HCT116 (cell line): ENCODE measurements at regions not wholly inside any gene's neighbourhood (a gene's known extent, or its start where the extent isn't known, plus 50 kb on each side); places are given as distances from the start of the nearest gene placed in this dataset.

Experiments
- ATAC-seq: fragments of 200-7000 bp; cut with Tn5 transposase; 2 replicates; pipeline ENCODE4 v1.9.1; 2020; ENCODE audit warnings: mild to moderate bottlenecking, moderate library complexity
- BruUV-seq: library from RNA; stranded (reverse); fragments of 400-500 nt; replicated peaks from 2 replicates; lab custom pipeline; 2021; lab: Mats Ljungman, UMichigan
- CTCF ChIA-PET: fragments of 300-600 bp; sonication (Branson Sonifier 250); formaldehyde crosslinking; loops from one replicate; lab custom pipeline; 2021; ENCODE audit warnings: antibody characterized with exemption; lab: Charles Lee
- POLR2A ChIA-PET: fragments of 300-600, 350-600 bp; sonication (Branson Sonifier 250); formaldehyde crosslinking; loops from one replicate; lab custom pipeline; 2021; ENCODE audit warnings: antibody characterized with exemption; lab: Charles Lee
- RAD21 ChIA-PET, 2 experiments: fragments of 300-600 bp; sonication (Branson Sonifier 250); formaldehyde crosslinking; loops; one replicate each; lab custom pipeline; 2023; ENCODE audit warnings: low total read pairs in 2 of 2; ENCODE audit not compliant: uncharacterized antibody in 2 of 2, unreplicated experiment in 2 of 2, low non-redundant PET in 1 of 2; lab: Charles Lee
- DNase-seq: peaks from one replicate; pipeline ENCODE4 v3.0.0-alpha.2; 2010; ENCODE audit warnings: low read depth, low spot score
- H2AFZ ChIP-seq: fragments of 200-600 bp; shearing (Covaris generic), sonication (generic); 2 replicates; pipeline ENCODE4 v1.6.1; 2017; ENCODE audit warnings: low read depth, mixed run types, mixed read lengths, antibody characterized with exemption, low read length; ENCODE audit not compliant: poor library complexity, severe bottlenecking
- H3K27ac ChIP-seq: 2 replicates; pipeline ENCODE4 v1.5.1; 2012; ENCODE audit warnings: low read depth, low read length
- H3K27me3 ChIP-seq: fragments of 200-600 bp; sonication (generic); 2 replicates; pipeline ENCODE4 v1.6.1; 2016; ENCODE audit warnings: mixed run types, low read length, mixed read lengths; ENCODE audit not compliant: insufficient read depth
- H3K36me3 ChIP-seq, 2 experiments: fragments of 200-500 bp in 1 of 2; fragments of 200-600 bp in 1 of 2; sonication (Bioruptor generic) in 1 of 2; sonication (generic) in 1 of 2; 2 replicates each; pipeline versions ENCODE4 v1.5.1 to v1.6.1; 2014 to 2016; ENCODE audit warnings: low read length in 2 of 2, inconsistent platforms in 1 of 2, mixed read lengths in 1 of 2, mixed run types in 1 of 2; ENCODE audit not compliant: insufficient read depth in 2 of 2, control insufficient read depth in 1 of 2
- H3K4me1 ChIP-seq, 2 experiments: fragments of 200-600 bp in 1 of 2; sonication (generic) in 1 of 2; 2 replicates each; pipeline versions ENCODE4 v1.5.1 to v1.6.1; 2012 to 2017; ENCODE audit warnings: low read length in 2 of 2, inconsistent platforms in 1 of 2, mild to moderate bottlenecking in 1 of 2, mixed read lengths in 1 of 2, mixed run types in 1 of 2, moderate library complexity in 1 of 2; ENCODE audit not compliant: insufficient read depth in 2 of 2, control insufficient read depth in 1 of 2
- H3K4me2 ChIP-seq: fragments of 200-600 bp; sonication (generic); 2 replicates; pipeline ENCODE4 v1.6.1; 2017; ENCODE audit warnings: mixed run types, low read length, mixed read lengths
- H3K4me3 ChIP-seq, 2 experiments: fragments of 200-600 bp in 1 of 2; sonication (generic) in 1 of 2; replicated peaks in 1 of 2; 2 replicates each; pipeline ENCODE4 v1.5.1; 2011 to 2016; ENCODE audit warnings: low read length in 2 of 2, control low read depth in 1 of 2, low read depth in 1 of 2, mild to moderate bottlenecking in 1 of 2, mixed read lengths in 1 of 2, mixed run types in 1 of 2
- H3K79me2 ChIP-seq: fragments of 200-600 bp; sonication (generic); 2 replicates; pipeline ENCODE4 v1.6.1; 2017; ENCODE audit warnings: mild to moderate bottlenecking, mixed run types, low read length, moderate library complexity, mixed read lengths; ENCODE audit not compliant: insufficient read depth
- H3K9ac ChIP-seq: fragments of 200-600 bp; sonication (generic); 2 replicates; pipeline ENCODE4 v1.6.1; 2016; ENCODE audit warnings: low read length, mixed read lengths
- H3K9me2 ChIP-seq: fragments of 200-600 bp; sonication (generic), shearing (Covaris generic); 2 replicates; pipeline ENCODE4 v1.6.1; 2017; ENCODE audit warnings: mixed run types, mild to moderate bottlenecking, moderate library complexity; ENCODE audit not compliant: insufficient read depth
- H3K9me3 ChIP-seq, 2 experiments: fragments of 200-500 bp in 1 of 2; fragments of 200-600 bp in 1 of 2; sonication (Bioruptor generic) in 1 of 2; sonication (generic) in 1 of 2; 2 replicates each; pipeline ENCODE4 v1.6.1; 2014 to 2017; ENCODE audit warnings: low read length in 2 of 2, mixed read lengths in 2 of 2, inconsistent platforms in 1 of 2, low read depth in 1 of 2, mild to moderate bottlenecking in 1 of 2, mixed run types in 1 of 2, moderate library complexity in 1 of 2; ENCODE audit not compliant: control insufficient read depth in 1 of 2, insufficient read depth in 1 of 2
- H4K20me1 ChIP-seq: fragments of 200-600 bp; sonication (generic), shearing (Covaris generic); 2 replicates; pipeline ENCODE4 v1.6.1; 2017; ENCODE audit warnings: mixed run types, mild to moderate bottlenecking, moderate library complexity; ENCODE audit not compliant: insufficient read depth
- ATF3 ChIP-seq: IDR thresholded peaks from 2 replicates; pipeline ENCODE4 v1.6.1; 2012
- CBX3 ChIP-seq: IDR thresholded peaks from 2 replicates; pipeline ENCODE4 v1.6.1; 2012; ENCODE audit warnings: low read depth
- CEBPB ChIP-seq: IDR thresholded peaks from 2 replicates; pipeline ENCODE4 v1.6.1; 2012; ENCODE audit warnings: low read depth
- CTCF ChIP-seq, 3 experiments: fragments of 200-600 bp in 1 of 3; sonication (generic) in 1 of 3; IDR thresholded peaks in 2 of 3; conservative IDR thresholded peaks in 1 of 3; 2 replicates each; pipeline ENCODE4 v1.5.1; 2012 to 2017; ENCODE audit warnings: low read depth in 2 of 3, low read length in 2 of 3, antibody characterized with exemption in 1 of 3, borderline replicate concordance in 1 of 3, control low read depth in 1 of 3, mild to moderate bottlenecking in 1 of 3, mixed read lengths in 1 of 3, mixed run types in 1 of 3, moderate library complexity in 1 of 3; ENCODE audit not compliant: insufficient read depth in 1 of 3
- EGR1 ChIP-seq: IDR thresholded peaks from 2 replicates; pipeline ENCODE4 v1.6.1; 2012; ENCODE audit warnings: low read depth
- ELF1 ChIP-seq: IDR thresholded peaks from 2 replicates; pipeline ENCODE4 v1.6.1; 2012; ENCODE audit warnings: low read depth, borderline replicate concordance
- EZH2 ChIP-seq: fragments of 200-600 bp; sonication (generic); IDR thresholded peaks from 2 replicates; pipeline ENCODE4 v1.6.1; 2017; ENCODE audit warnings: antibody characterized with exemption, mixed run types
- EZH2phosphoT487 ChIP-seq: fragments of 200-600 bp; IDR thresholded peaks from 2 replicates; pipeline ENCODE4 v1.6.1; 2018; ENCODE audit warnings: antibody characterized with exemption, borderline replicate concordance
- FOSL1 ChIP-seq: IDR thresholded peaks from 2 replicates; pipeline ENCODE4 v1.6.1; 2012; ENCODE audit warnings: low read depth
- JUND ChIP-seq: IDR thresholded peaks from 2 replicates; pipeline ENCODE4 v1.6.1; 2012
- MAX ChIP-seq: IDR thresholded peaks from 2 replicates; pipeline ENCODE4 v1.6.1; 2012
- POLR2A ChIP-seq: IDR thresholded peaks from 2 replicates; pipeline ENCODE4 v1.7.0; 2011; ENCODE audit warnings: borderline replicate concordance; ENCODE audit not compliant: insufficient read depth, insufficient read length; ENCODE audit errors: extremely low read depth
- POLR2AphosphoS5 ChIP-seq: IDR thresholded peaks from 2 replicates; pipeline ENCODE4 v1.6.1; 2011; ENCODE audit warnings: mild to moderate bottlenecking, low read depth, low read length, moderate library complexity
- RAD21 ChIP-seq: IDR thresholded peaks from 2 replicates; pipeline ENCODE4 v1.6.1; 2012; ENCODE audit warnings: low read depth, mild to moderate bottlenecking
- REST ChIP-seq: IDR thresholded peaks from 2 replicates; pipeline ENCODE4 v1.6.1; 2012; ENCODE audit warnings: low read depth
- SIN3A ChIP-seq: IDR thresholded peaks from 2 replicates; pipeline ENCODE4 v1.6.1; 2012; ENCODE audit warnings: low read depth
- SP1 ChIP-seq: IDR thresholded peaks from 2 replicates; pipeline ENCODE4 v1.6.1; 2012; ENCODE audit warnings: low read depth
- YY1 ChIP-seq: IDR thresholded peaks from 2 replicates; pipeline ENCODE4 v1.6.1; 2011; ENCODE audit warnings: low read length, low read depth, moderate library complexity, mild to moderate bottlenecking; ENCODE audit not compliant: insufficient replicate concordance; ENCODE audit errors: extremely low read depth
- ZBTB33 ChIP-seq: IDR thresholded peaks from 2 replicates; pipeline ENCODE4 v1.6.1; 2011; ENCODE audit warnings: mild to moderate bottlenecking, low read length, moderate library complexity; ENCODE audit not compliant: insufficient replicate concordance; ENCODE audit errors: extremely low read depth
- ZFX ChIP-seq: fragments of 450-650 bp; IDR thresholded peaks from 2 replicates; pipeline ENCODE4 v1.6.1; 2017
- intact Hi-C: fragments of 100-400 bp; cut with micrococcal nuclease; formaldehyde crosslinking; loops from 2 replicates; pipeline ENCODE4 v1.10.0; 2022

DNA sequence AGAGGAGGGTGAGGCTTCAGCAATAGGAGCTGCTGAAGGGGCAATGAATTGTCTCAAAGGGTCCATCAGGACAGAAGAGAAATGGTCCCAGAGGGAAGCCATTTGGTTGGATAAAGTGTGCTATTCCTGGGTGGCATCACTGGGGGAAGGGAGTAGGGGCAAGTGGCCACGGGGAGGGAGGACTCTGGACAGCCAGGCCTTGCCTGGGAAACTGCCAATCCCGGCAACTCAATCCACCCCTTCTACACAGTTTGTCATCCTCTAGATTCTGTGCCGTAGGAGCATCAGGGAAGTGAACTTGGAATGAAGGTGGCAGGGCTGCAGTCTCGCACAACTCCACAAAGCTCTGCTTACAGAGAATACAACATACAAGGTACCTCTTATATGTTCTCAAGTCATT, 59.5 kb upstream of the RIPOR2 start:
- H3K79me2 ChIP-seq: no peaks in the 10 kb centered on the region
- no TSS peak for BruUV-seq
- no peak overlapping the region for H3K4me2 ChIP-seq
- ChIA-PET POLR2A (no interaction called here), CTCF (no interaction called here), RAD21 (no interaction called here)
- no peaks in the 10 kb centered on the region for H3K9me2 ChIP-seq
- no peak overlapping the region for H3K27ac ChIP-seq
- TF ChIP-seq ELF1: no peak
- TF ChIP-seq CEBPB: no peak
- TF ChIP-seq YY1: no peak
- no peak for TF ChIP-seq CBX3
- no peak for TF ChIP-seq POLR2AphosphoS5
- TF ChIP-seq ZFX: no peak
- TF ChIP-seq RAD21: no peak
- no peak for TF ChIP-seq ZBTB33
- no peak for TF ChIP-seq EZH2phosphoT487
- no peak for TF ChIP-seq JUND
- TF ChIP-seq MAX: no peak
- TF ChIP-seq ATF3: no peak
- TF ChIP-seq SIN3A: no peak
- TF ChIP-seq SP1: no peak
- no peak for TF ChIP-seq FOSL1
- no peak for TF ChIP-seq EGR1
- no peak for TF ChIP-seq EZH2
- TF ChIP-seq REST: no peak
- no peak for TF ChIP-seq CTCF (IDR thresholded peaks at IDR 0.05 in 2 of 3, conservative IDR thresholded peaks at IDR 0.05 in 1 of 3; ENCODE audit: borderline replicate concordance in 1 of 3, insufficient read depth in 1 of 3, low read depth in 2 of 3, low read length in 2 of 3)
- no peak for TF ChIP-seq POLR2A
- no peaks in the 10 kb centered on the region for H3K36me3 ChIP-seq
- H3K4me1 ChIP-seq: no peaks in the 10 kb centered on the region
- H2AFZ ChIP-seq: no peak overlapping the region
- ATAC-seq: no peak
- H3K4me3 ChIP-seq: no peak overlapping the region
- no peak overlapping the region for H3K9ac ChIP-seq
- intact Hi-C loops: no loop called here
- no peaks in the 10 kb centered on the region for H4K20me1 ChIP-seq
- H3K9me3 ChIP-seq: no peaks in the 10 kb centered on the region
- no peaks in the 10 kb centered on the region for H3K27me3 ChIP-seq
- DNase-seq: no peak
